Prostate gland (tissue), 2 donors: ENCODE measurements at regions not wholly inside any gene's neighbourhood (a gene's known extent, or its start where the extent isn't known, plus 50 kb on each side); places are given as distances from the start of the nearest gene placed in this dataset.

Source experiments
- DNase-seq: peaks from one replicate; pipeline ENCODE4 v3.0.0-alpha.2; 2019; ENCODE audit warnings: low spot score
- H3K27ac ChIP-seq, 2 donors: fragments of 200-600 bp; sonication (generic); 2 replicates each; pipeline ENCODE4 v1.5.1; 2017 to 2019
- H3K27me3 ChIP-seq: fragments of 200-600 bp; sonication (generic); replicated peaks from 2 replicates; pipeline ENCODE4 v1.5.1; 2019; ENCODE audit not compliant: insufficient read depth
- H3K36me3 ChIP-seq, 2 donors: fragments of 200-600 bp; sonication (generic); 1 replicate in 1 of 2; 2 replicates in 1 of 2; pipeline versions ENCODE4 v1.5.1 to v1.8.1; 2017 to 2019
- H3K4me1 ChIP-seq: fragments of 200-600 bp; sonication (generic); replicated peaks from 2 replicates; pipeline ENCODE4 v1.5.1; 2019
- H3K4me3 ChIP-seq, 2 donors: fragments of 200-600 bp; sonication (generic); 2 replicates each; pipeline ENCODE4 v1.5.1; 2017 to 2019
- H3K9me3 ChIP-seq: fragments of 200-600 bp; sonication (generic); 2 replicates; pipeline ENCODE4 v1.5.1; 2017
- CTCF ChIP-seq, 4 experiments: fragments of 200-600 bp in 2 of 4; fragments of 450-650 bp in 2 of 4; sonication (generic) in 2 of 4; IDR thresholded peaks; 1 replicate in 3 of 4; 2 replicates in 1 of 4; pipeline ENCODE4 v1.5.1; 2016 to 2019; ENCODE audit warnings: antibody characterized with exemption in 4 of 4, mild to moderate bottlenecking in 2 of 4, moderate library complexity in 2 of 4
- POLR2A ChIP-seq: fragments of 450-650 bp; IDR thresholded peaks from one replicate; pipeline ENCODE4 v1.6.1; 2016; ENCODE audit warnings: antibody characterized with exemption, mild to moderate bottlenecking
- POLR2AphosphoS5 ChIP-seq: sonication (generic); formaldehyde crosslinking; IDR thresholded peaks from one replicate; pipeline ENCODE4 v1.6.1; 2017; ENCODE audit warnings: antibody characterized with exemption
- WGBS: methylation state at CpG from one replicate; pipeline ENCODE4 v1.1.5; 2018; 5-methylcytosine and 5-hydroxymethylcytosine counted together
- intact Hi-C: fragments of 100-400 bp; cut with DNase I; formaldehyde crosslinking; loops from one replicate; pipeline ENCODE4 v1.14.2; 2022

- DNase-seq: peak; percentile 12
- Histone ChIP-seq H3K27me3 (no peaks in the 10 kb centered on the region), H3K4me3 (no peak overlapping the region), H3K27ac (no peak overlapping the region), H3K36me3 (no peaks in the 10 kb centered on the region), H3K9me3 (no peaks in the 10 kb centered on the region), H3K4me1 (no peaks in the 10 kb centered on the region)
- intact Hi-C loops: loop anchor here (5.0 kb wide), 1 partner anchor 474 kb away; no protein-coding TSS in a partner anchor
- TF ChIP-seq POLR2A (no peak), CTCF (IDR thresholded peaks at IDR 0.05) (peak in 3 of 4 experiments; percentile 29 to 49 (median 43))
- WGBS: 77% methylated on average over 4 of the region's 4 CpGs
Measured at GRCh38 chr1:60978421-60979357, 103.7 kb upstream of the NFIA start.

- no peaks in the 10 kb centered on the region for H3K36me3 ChIP-seq
- no peaks in the 10 kb centered on the region for H3K4me1 ChIP-seq
- intact Hi-C loops: loop anchor here (5.0 kb wide), 1 partner anchor 475 kb away; no protein-coding TSS in a partner anchor
- TF ChIP-seq POLR2AphosphoS5 (no peak), CTCF (IDR thresholded peaks at IDR 0.05) (no peak), POLR2A (no peak)
- H3K27ac ChIP-seq: no peak overlapping the region
- no peaks in the 10 kb centered on the region for H3K27me3 ChIP-seq
- H3K9me3 ChIP-seq: no peaks in the 10 kb centered on the region
- no peak overlapping the region for H3K4me3 ChIP-seq
- no peak for DNase-seq
Measured at GRCh38 chr1:60977661-60978060, 104.7 kb upstream of the NFIA start.

GRCh38 chr1:60974524-60975372, 107.6 kb upstream of the NFIA start:
- no peak overlapping the region for H3K27ac ChIP-seq
- 82% methylated on average over 5 of the region's 5 CpGs for WGBS
- no peaks in the 10 kb centered on the region for H3K36me3 ChIP-seq
- intact Hi-C loops: loop anchor here (5.0 kb wide), 1 partner anchor 478 kb away; no protein-coding TSS in a partner anchor
- DNase-seq: no peak
- no peaks in the 10 kb centered on the region for H3K27me3 ChIP-seq
- TF ChIP-seq POLR2A (no peak), CTCF (IDR thresholded peaks at IDR 0.05) (no peak)
- no peak overlapping the region for H3K4me3 ChIP-seq
- no peaks in the 10 kb centered on the region for H3K4me1 ChIP-seq
- no peaks in the 10 kb centered on the region for H3K9me3 ChIP-seq

- Histone ChIP-seq H3K4me1 (no peaks in the 10 kb centered on the region), H3K27ac (no peak overlapping the region), H3K27me3 (no peaks in the 10 kb centered on the region), H3K9me3 (no peaks in the 10 kb centered on the region), H3K4me3 (no peak overlapping the region), H3K36me3 (no peaks in the 10 kb centered on the region)
- TF ChIP-seq CTCF (IDR thresholded peaks at IDR 0.05) (no peak), POLR2A (no peak), POLR2AphosphoS5 (no peak)
- no peak for DNase-seq
- intact Hi-C loops: no loop called here
- WGBS: 50% methylated on average over 4 of the region's 4 CpGs
Measured at GRCh38 chr1:60973668-60974067, 108.7 kb upstream of the NFIA start.
